ENCODE measurements at regions not wholly inside any gene's neighbourhood (a gene's known extent, or its start where the extent isn't known, plus 50 kb on each side); places are given as distances from the start of the nearest gene placed in this dataset.

GRCh38 chr22:34866495-34867131, 199.3 kb upstream of the ISX start:
- H3K36me3 ChIP-seq = no peaks in the 10 kb centered on the region
- H3K9me3 ChIP-seq = no peaks in the 10 kb centered on the region
- H3K27me3 ChIP-seq = no peaks in the 10 kb centered on the region
- H3K4me3 ChIP-seq = no peak overlapping the region
- no peak for DNase-seq (ENCODE audit: low spot score)
- H3K27ac ChIP-seq = no peak overlapping the region
- no peak for TF ChIP-seq CTCF (IDR thresholded peaks at IDR 0.05)
- H3K4me1 ChIP-seq = no peaks in the 10 kb centered on the region

- H3K4me3 ChIP-seq = no peak overlapping the region
- H3K36me3 ChIP-seq = no peaks in the 10 kb centered on the region
- no peak for TF ChIP-seq CTCF (IDR thresholded peaks at IDR 0.05)
- no peak for DNase-seq (ENCODE audit: low spot score)
- no peaks in the 10 kb centered on the region for H3K4me1 ChIP-seq
- no peaks in the 10 kb centered on the region for H3K9me3 ChIP-seq
- H3K27ac ChIP-seq = no peak overlapping the region
- H3K27me3 ChIP-seq = no peaks in the 10 kb centered on the region
Measured at GRCh38 chr22:34877506-34877905, 188.5 kb upstream of the ISX start.

- no peak for TF ChIP-seq CTCF (IDR thresholded peaks at IDR 0.05)
Measured at GRCh38 chr22:34878171-34878570, 187.8 kb upstream of the ISX start.

GRCh38 chr22:34879001-34879400, 187.0 kb upstream of the ISX start:
- no peaks in the 10 kb centered on the region for H3K9me3 ChIP-seq
- no peaks in the 10 kb centered on the region for H3K4me1 ChIP-seq
- H3K36me3 ChIP-seq = no peaks in the 10 kb centered on the region
- no peak for DNase-seq (ENCODE audit: low spot score)
- no peak overlapping the region for H3K4me3 ChIP-seq
- no peak for TF ChIP-seq CTCF (IDR thresholded peaks at IDR 0.05)
- H3K27me3 ChIP-seq = no peaks in the 10 kb centered on the region
- no peak overlapping the region for H3K27ac ChIP-seq

More at GRCh38 chr22:34878171-34878570, 187.8 kb upstream of the ISX start:
- no peaks in the 10 kb centered on the region for H3K27me3 ChIP-seq
- no peak for DNase-seq (ENCODE audit: low spot score)
- no peak overlapping the region for H3K27ac ChIP-seq
- no peaks in the 10 kb centered on the region for H3K4me1 ChIP-seq
- no peaks in the 10 kb centered on the region for H3K9me3 ChIP-seq
- no peak overlapping the region for H3K4me3 ChIP-seq
- H3K36me3 ChIP-seq = no peaks in the 10 kb centered on the region

- H3K9me3 ChIP-seq = no peaks in the 10 kb centered on the region
- no peak overlapping the region for H3K4me3 ChIP-seq
- H3K36me3 ChIP-seq = no peaks in the 10 kb centered on the region
- no peak for DNase-seq (ENCODE audit: low spot score)
- H3K4me1 ChIP-seq = no peaks in the 10 kb centered on the region
- no peak overlapping the region for H3K27ac ChIP-seq
- TF ChIP-seq CTCF (IDR thresholded peaks at IDR 0.05) = no peak
- H3K27me3 ChIP-seq = no peaks in the 10 kb centered on the region
Measured at GRCh38 chr22:34880662-34881061, 185.3 kb upstream of the ISX start.

GRCh38 chr22:34881453-34881852, 184.5 kb upstream of the ISX start:
- Histone ChIP-seq H3K27me3 (no peaks in the 10 kb centered on the region), H3K4me1 (no peaks in the 10 kb centered on the region), H3K4me3 (no peak overlapping the region), H3K27ac (no peak overlapping the region), H3K9me3 (no peaks in the 10 kb centered on the region), H3K36me3 (no peaks in the 10 kb centered on the region)
- TF ChIP-seq CTCF (IDR thresholded peaks at IDR 0.05) = no peak
- DNase-seq (ENCODE audit: low spot score) = no peak

Measured in right atrium auricular region (tissue), 2 donors.